ENCODE measurements at regions not wholly inside any gene's neighbourhood (a gene's known extent, or its start where the extent isn't known, plus 50 kb on each side); places are given as distances from the start of the nearest gene placed in this dataset.

DNA sequence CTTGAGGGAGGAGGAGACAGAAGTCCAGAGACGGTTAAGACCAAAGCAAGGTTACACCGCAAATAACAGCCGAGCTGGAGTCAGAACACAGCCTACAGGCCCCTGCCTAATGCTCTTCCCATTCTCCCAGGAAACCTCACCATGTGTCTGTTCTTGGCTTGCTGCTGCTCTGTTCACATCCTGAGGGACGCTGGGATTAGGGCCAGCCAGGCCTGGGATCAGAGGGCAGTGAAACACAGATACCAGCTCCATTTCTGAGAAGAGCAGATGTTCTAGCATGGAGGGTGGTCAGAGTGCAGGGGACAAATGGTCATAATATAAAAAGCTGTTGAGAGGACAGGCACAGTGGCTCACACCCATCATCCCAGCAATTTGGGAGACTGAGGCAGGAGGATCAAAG, 124.8 kb upstream of the LARP1 start:
- DNase-seq (ENCODE audit: extremely low spot score in 2 of 2), result no peak
- TF ChIP-seq POLR2A (IDR thresholded peaks at IDR 0.05) (no peak), POLR2AphosphoS5 (IDR thresholded peaks at IDR 0.05; ENCODE audit: insufficient read depth in 1 of 2, low read depth in 1 of 2) (no peak), CTCF (IDR thresholded peaks at IDR 0.05) (no peak)
- Histone ChIP-seq H3K27me3 (no peaks in the 10 kb centered on the region), H3K4me1 (peaks cover 22% of the 10 kb centered on the region), H3K4me3 (no peak overlapping the region), H3K9me3 (no peaks in the 10 kb centered on the region), H3K36me3 (no peaks in the 10 kb centered on the region), H3K27ac (no peak overlapping the region)
- intact Hi-C loops (cut with DNase I), result no loop called here

DNA sequence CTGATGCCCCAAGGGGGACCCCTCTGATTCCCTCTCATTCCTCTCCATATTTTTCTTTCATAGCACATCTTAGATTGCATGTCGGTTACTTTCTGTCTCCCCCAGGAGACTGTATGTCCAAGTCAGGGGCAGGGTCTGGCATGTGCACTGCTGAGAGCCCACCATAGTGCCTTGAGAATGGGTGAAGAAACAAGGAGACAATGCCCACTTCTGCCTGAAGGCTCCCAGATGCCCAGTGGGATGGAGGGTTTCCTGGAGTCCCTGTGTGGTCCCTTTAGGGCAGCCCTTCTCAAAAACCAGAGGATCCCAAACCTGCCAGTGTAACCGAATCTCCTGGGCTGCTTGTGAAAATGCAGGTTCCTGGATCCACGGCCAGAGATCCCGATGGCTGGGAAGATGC, 126.5 kb upstream of the LARP1 start:
- no peaks in the 10 kb centered on the region for H3K9me3 ChIP-seq
- DNase-seq (ENCODE audit: extremely low spot score in 2 of 2), result no peak
- peak overlapping the region; percentile 51 for H3K27ac ChIP-seq
- intact Hi-C loops (cut with DNase I), result no loop called here
- no peaks in the 10 kb centered on the region for H3K36me3 ChIP-seq
- peaks cover 22% of the 10 kb centered on the region for H3K4me1 ChIP-seq
- no peaks in the 10 kb centered on the region for H3K27me3 ChIP-seq
- TF ChIP-seq POLR2A (IDR thresholded peaks at IDR 0.05), result no peak
- no peak for TF ChIP-seq CTCF (IDR thresholded peaks at IDR 0.05)
- no peak for TF ChIP-seq POLR2AphosphoS5 (IDR thresholded peaks at IDR 0.05; ENCODE audit: insufficient read depth in 1 of 2, low read depth in 1 of 2)
- no peak overlapping the region for H3K4me3 ChIP-seq

DNA sequence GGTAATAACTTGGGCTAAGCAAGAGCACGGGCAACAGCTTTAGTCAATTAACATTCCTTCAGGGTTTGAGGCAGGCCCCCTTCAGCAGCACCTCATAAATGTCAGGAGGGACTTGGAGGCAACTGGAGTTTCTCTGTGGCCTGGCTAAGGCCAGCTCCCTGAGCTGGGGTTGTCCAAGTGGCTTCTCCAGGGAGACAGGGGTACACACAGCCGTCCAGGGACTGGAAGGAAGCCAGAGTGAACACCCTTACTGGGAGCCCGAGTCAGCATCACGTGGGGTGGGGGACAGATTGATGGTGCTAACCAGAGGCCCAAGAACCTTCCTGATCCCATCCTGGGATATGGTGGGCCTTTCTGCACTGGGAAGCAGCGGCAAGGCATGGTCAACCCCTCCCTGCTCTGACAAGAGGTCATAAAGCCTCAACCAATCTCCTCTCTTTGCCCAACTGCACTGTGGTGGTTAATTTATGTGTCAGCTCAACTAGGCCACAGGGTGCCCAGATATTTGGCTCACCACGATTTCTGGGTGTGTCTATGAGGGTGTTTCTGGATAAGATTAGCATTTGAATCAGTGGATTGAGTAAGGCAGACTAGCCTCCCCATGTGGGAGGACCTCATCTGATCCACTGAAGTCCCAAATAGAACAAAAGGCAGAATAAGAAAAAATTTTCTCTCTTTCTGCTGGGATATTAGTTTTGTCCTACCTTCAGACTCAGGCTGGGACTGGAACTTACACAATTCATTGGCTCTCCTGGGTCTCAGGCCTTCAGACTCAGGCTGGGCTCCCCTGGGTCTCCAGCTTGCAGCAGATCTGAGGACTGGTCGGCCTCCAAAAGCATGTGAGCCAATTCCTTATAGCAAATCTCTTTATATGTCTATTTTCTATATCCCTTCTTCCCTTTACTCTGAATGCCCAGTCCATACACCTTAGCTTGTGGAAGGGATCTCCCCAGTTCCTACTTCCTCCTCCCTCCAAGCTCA, 127.2 kb upstream of the LARP1 start:
- intact Hi-C loops (cut with DNase I), result no loop called here
- Histone ChIP-seq H3K27me3 (no peaks in the 10 kb centered on the region), H3K4me3 (no peak overlapping the region), H3K36me3 (no peaks in the 10 kb centered on the region), H3K9me3 (no peaks in the 10 kb centered on the region), H3K27ac (peak overlapping the region; percentile 51), H3K4me1 (peaks cover 22% of the 10 kb centered on the region)
- no peak for DNase-seq (ENCODE audit: extremely low spot score in 2 of 2)
- TF ChIP-seq POLR2AphosphoS5 (IDR thresholded peaks at IDR 0.05; ENCODE audit: insufficient read depth in 1 of 2, low read depth in 1 of 2), result peak in 1 of 2 donors; percentile 42
- no peak for TF ChIP-seq CTCF (IDR thresholded peaks at IDR 0.05)

GRCh38 chr5:154626876-154627557, 128.2 kb upstream of the LARP1 start:
- Histone ChIP-seq H3K4me3 (no peak overlapping the region), H3K27ac (no peak overlapping the region), H3K36me3 (no peaks in the 10 kb centered on the region), H3K9me3 (no peaks in the 10 kb centered on the region), H3K4me1 (peaks cover 22% of the 10 kb centered on the region), H3K27me3 (no peaks in the 10 kb centered on the region)
- no peak for TF ChIP-seq POLR2AphosphoS5 (IDR thresholded peaks at IDR 0.05; ENCODE audit: insufficient read depth in 1 of 2, low read depth in 1 of 2)
- no peak for TF ChIP-seq POLR2A (IDR thresholded peaks at IDR 0.05)
- no peak for TF ChIP-seq CTCF (IDR thresholded peaks at IDR 0.05)
- DNase-seq (ENCODE audit: extremely low spot score in 2 of 2), result no peak
- intact Hi-C loops (cut with DNase I), result no loop called here

Data from vagina (tissue), 2 donors.